Retinal pigment epithelial cell (primary cell): ENCODE measurements at regions not wholly inside any gene's neighbourhood (a gene's known extent, or its start where the extent isn't known, plus 50 kb on each side); places are given as distances from the start of the nearest gene placed in this dataset.

Experiments used
- DNase-seq: peaks from one replicate; pipeline ENCODE4 v3.0.0-alpha.2; 2010; ENCODE audit warnings: low read depth
- H3K4me3 ChIP-seq: 2 replicates; pipeline ENCODE4 v1.5.1; 2011; ENCODE audit warnings: mild to moderate bottlenecking, low read length, control low read depth, moderate library complexity
- TF ChIP-seq, protein P1 (sequence below): conservative IDR thresholded peaks from 2 replicates; pipeline ENCODE4 v1.5.1; 2011; ENCODE audit warnings: low read depth, low read length, control low read depth, inconsistent platforms

GRCh38 chr1:208446271-208446691 is 202.1 kb upstream of the PLXNA2 start:
- no peak for DNase-seq
- TF ChIP-seq, protein P1, sequence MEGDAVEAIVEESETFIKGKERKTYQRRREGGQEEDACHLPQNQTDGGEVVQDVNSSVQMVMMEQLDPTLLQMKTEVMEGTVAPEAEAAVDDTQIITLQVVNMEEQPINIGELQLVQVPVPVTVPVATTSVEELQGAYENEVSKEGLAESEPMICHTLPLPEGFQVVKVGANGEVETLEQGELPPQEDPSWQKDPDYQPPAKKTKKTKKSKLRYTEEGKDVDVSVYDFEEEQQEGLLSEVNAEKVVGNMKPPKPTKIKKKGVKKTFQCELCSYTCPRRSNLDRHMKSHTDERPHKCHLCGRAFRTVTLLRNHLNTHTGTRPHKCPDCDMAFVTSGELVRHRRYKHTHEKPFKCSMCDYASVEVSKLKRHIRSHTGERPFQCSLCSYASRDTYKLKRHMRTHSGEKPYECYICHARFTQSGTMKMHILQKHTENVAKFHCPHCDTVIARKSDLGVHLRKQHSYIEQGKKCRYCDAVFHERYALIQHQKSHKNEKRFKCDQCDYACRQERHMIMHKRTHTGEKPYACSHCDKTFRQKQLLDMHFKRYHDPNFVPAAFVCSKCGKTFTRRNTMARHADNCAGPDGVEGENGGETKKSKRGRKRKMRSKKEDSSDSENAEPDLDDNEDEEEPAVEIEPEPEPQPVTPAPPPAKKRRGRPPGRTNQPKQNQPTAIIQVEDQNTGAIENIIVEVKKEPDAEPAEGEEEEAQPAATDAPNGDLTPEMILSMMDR: no peak
- H3K4me3 ChIP-seq: no peak overlapping the region

- no peak for DNase-seq
- TF ChIP-seq, protein P1: no peak
- no peak overlapping the region for H3K4me3 ChIP-seq
Observed at GRCh38 chr1:208448425-208448824, 204.2 kb upstream of the PLXNA2 start.

GRCh38 chr1:208449951-208450350 is 205.8 kb upstream of the PLXNA2 start:
- DNase-seq: no peak
- no peak overlapping the region for H3K4me3 ChIP-seq
- TF ChIP-seq, protein P1: no peak

DNA sequence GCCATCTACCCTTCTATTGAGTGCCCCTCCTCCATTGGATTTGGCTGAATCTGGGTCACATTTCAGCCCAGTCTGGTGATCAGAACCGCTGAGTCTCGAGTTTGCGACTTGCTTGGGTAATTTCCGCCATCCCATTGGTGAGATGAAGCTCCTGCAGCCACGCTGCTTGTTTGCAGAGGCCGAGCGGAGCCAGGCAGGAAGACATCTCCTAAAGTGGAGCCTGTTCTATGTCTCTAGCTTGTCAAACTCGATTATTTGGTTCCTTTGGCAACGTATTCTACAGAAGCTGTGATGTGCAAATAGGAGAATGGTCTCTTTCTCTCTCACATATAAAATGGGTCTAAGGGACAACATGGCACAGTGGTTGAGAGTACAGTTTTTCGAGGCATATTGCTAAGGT is 206.8 kb upstream of the PLXNA2 start:
- TF ChIP-seq, protein P1: no peak
- DNase-seq: no peak
- H3K4me3 ChIP-seq: no peak overlapping the region

GRCh38 chr1:208455821-208456220 is 211.6 kb upstream of the PLXNA2 start:
- TF ChIP-seq, protein P1: no peak
- DNase-seq: no peak
- H3K4me3 ChIP-seq: no peak overlapping the region

DNA sequence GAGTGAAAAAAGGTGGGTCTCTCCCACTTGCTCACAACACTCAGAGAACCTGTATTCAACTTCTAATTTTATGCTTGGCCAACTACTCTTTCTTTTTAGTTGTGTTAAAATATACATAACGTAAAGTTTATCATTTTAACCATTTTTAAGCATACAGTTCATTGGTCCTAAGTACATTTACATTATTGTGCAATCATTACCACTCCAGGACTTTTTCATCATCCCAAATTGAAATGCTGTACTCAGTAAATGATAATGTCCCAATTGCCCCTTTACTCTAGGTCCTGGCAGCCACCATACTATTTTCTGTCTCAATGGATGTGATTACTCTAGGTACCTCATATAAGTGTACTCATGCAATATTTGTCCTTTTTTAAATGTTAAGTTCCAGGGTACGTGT is 212.3 kb upstream of the PLXNA2 start:
- H3K4me3 ChIP-seq: no peak overlapping the region
- TF ChIP-seq, protein P1: no peak
- DNase-seq: no peak

GRCh38 chr1:208460823-208461222 is 216.6 kb upstream of the PLXNA2 start:
- DNase-seq: no peak
- H3K4me3 ChIP-seq: no peak overlapping the region
- TF ChIP-seq, protein P1: no peak
